Chondrocyte (in vitro differentiated cells): ENCODE measurements at regions not wholly inside any gene's neighbourhood (a gene's known extent, or its start where the extent isn't known, plus 50 kb on each side); places are given as distances from the start of the nearest gene placed in this dataset.

ENCODE experiments used
- DNase-seq: peaks from one replicate; pipeline ENCODE4 v3.0.0; 2021; ENCODE audit warnings: mixed read lengths, low spot score
- H3K27ac Mint-ChIP-seq: one replicate; pipeline ENCODE4 v1.8.0; 2021; ENCODE audit warnings: mild to moderate bottlenecking, moderate library complexity, mixed read lengths; ENCODE audit not compliant: unreplicated experiment
- H3K27me3 Mint-ChIP-seq: 2 replicates; pipeline ENCODE4 v1.8.0; 2021; ENCODE audit warnings: low read depth, mixed read lengths
- H3K36me3 Mint-ChIP-seq: 2 replicates; pipeline ENCODE4 v1.8.0; 2021; ENCODE audit warnings: low read depth, mixed read lengths
- H3K4me1 Mint-ChIP-seq: 2 replicates; pipeline ENCODE4 v1.8.0; 2021; ENCODE audit warnings: low read depth, mild to moderate bottlenecking, mixed read lengths
- H3K4me3 Mint-ChIP-seq: one replicate; pipeline ENCODE4 v1.8.0; 2021; ENCODE audit warnings: mild to moderate bottlenecking, moderate library complexity, mixed read lengths; ENCODE audit not compliant: unreplicated experiment
- H3K9me3 Mint-ChIP-seq: 2 replicates; pipeline ENCODE4 v1.8.0; 2021; ENCODE audit warnings: low read depth, mixed read lengths
- TF ChIP-seq, protein P1 (sequence below): fragments of 200-600 bp; sonication (generic); IDR thresholded peaks from 2 replicates; pipeline ENCODE4 v1.5.0; 2021; ENCODE audit warnings: antibody characterized with exemption, mild to moderate bottlenecking, moderate library complexity

DNA sequence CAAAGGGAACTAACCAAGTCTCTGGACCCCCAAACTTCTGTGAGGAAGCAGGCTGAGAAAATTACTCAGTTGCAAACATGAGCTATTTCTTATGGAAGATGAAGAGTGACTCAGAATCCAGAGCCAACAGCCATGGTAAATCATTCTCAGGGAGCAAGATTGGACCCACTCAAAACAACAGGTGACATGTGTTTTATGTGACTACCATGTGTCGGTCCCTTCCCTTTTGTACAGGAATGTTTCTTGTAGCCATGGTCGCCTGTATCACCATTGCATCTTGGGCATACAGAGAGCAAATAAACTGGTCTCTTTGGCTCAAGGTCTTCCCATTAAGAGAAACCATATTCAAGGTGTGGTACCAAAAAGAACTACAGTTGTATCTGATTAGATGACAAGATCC, 75.4 kb upstream of the COCH start:
- Mint-ChIP-seq H3K27ac (no peak overlapping the region), H3K4me1 (peaks cover 24% of the 10 kb centered on the region), H3K4me3 (no peak overlapping the region), H3K27me3 (peaks cover 11% of the 10 kb centered on the region), H3K9me3 (peaks cover 9% of the 10 kb centered on the region), H3K36me3 (peaks cover 2% of the 10 kb centered on the region)
- no peak for DNase-seq
- TF ChIP-seq, protein P1, sequence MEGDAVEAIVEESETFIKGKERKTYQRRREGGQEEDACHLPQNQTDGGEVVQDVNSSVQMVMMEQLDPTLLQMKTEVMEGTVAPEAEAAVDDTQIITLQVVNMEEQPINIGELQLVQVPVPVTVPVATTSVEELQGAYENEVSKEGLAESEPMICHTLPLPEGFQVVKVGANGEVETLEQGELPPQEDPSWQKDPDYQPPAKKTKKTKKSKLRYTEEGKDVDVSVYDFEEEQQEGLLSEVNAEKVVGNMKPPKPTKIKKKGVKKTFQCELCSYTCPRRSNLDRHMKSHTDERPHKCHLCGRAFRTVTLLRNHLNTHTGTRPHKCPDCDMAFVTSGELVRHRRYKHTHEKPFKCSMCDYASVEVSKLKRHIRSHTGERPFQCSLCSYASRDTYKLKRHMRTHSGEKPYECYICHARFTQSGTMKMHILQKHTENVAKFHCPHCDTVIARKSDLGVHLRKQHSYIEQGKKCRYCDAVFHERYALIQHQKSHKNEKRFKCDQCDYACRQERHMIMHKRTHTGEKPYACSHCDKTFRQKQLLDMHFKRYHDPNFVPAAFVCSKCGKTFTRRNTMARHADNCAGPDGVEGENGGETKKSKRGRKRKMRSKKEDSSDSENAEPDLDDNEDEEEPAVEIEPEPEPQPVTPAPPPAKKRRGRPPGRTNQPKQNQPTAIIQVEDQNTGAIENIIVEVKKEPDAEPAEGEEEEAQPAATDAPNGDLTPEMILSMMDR: no peak

DNA sequence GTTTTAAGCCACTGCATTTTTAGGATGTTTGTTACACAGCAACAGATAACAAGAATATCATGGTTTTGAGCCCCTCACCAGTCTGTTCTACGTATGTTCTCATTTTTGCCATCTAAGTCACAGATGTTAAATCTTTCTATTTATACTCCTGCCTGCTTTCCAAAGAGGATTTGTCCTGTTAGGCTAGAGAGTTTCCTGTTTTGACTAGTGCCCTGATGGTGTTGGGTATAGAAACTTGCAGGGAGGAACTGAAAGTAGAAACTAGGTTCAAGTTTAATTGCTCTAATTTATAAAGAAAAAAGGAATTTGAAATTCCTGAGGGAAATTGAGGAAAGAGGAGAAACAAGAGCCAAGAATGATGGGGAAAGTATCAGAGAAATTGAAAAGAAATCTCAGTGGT, 74.4 kb upstream of the COCH start:
- H3K27ac Mint-ChIP-seq: no peak overlapping the region
- H3K27me3 Mint-ChIP-seq: peaks cover 8% of the 10 kb centered on the region
- peaks cover 5% of the 10 kb centered on the region for H3K9me3 Mint-ChIP-seq
- TF ChIP-seq, protein P1: no peak
- DNase-seq: no peak
- peaks cover 24% of the 10 kb centered on the region for H3K4me1 Mint-ChIP-seq
- H3K36me3 Mint-ChIP-seq: no peaks in the 10 kb centered on the region
- H3K4me3 Mint-ChIP-seq: no peak overlapping the region

- no peaks in the 10 kb centered on the region for H3K9me3 Mint-ChIP-seq
- no peak overlapping the region for H3K4me3 Mint-ChIP-seq
- H3K27ac Mint-ChIP-seq: peak overlapping the region; percentile 56
- peaks cover 24% of the 10 kb centered on the region for H3K4me1 Mint-ChIP-seq
- TF ChIP-seq, protein P1: no peak
- no peaks in the 10 kb centered on the region for H3K36me3 Mint-ChIP-seq
- DNase-seq: no peak
- peaks cover 7% of the 10 kb centered on the region for H3K27me3 Mint-ChIP-seq
These were observed 71.2 kb upstream of the COCH start for GRCh38 chr14:30803185-30803584.

DNA sequence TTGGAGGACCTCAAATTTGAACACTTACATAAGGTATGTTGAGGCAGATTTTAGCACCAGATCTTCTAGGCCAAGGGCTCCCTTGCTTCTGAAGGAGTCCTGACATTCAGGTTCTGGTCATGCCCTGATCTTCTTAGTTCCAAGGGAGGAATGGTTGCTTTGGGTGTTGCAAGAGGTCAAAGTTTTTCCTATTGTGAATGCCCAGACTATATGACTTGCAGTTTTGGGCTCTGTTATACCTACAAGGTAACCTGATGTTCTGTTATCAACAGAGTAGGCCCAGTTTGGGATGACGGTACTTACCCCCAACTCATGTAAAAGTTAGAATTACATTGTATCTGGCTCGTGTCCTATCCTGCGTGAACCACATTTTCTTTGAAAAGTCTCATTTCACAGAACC, 69.1 kb upstream of the COCH start:
- TF ChIP-seq, protein P1: no peak
- Mint-ChIP-seq H3K4me1 (peaks cover 23% of the 10 kb centered on the region), H3K9me3 (no peaks in the 10 kb centered on the region), H3K27me3 (peaks cover 3% of the 10 kb centered on the region), H3K36me3 (no peaks in the 10 kb centered on the region), H3K27ac (no peak overlapping the region), H3K4me3 (no peak overlapping the region)
- DNase-seq: no peak

DNA sequence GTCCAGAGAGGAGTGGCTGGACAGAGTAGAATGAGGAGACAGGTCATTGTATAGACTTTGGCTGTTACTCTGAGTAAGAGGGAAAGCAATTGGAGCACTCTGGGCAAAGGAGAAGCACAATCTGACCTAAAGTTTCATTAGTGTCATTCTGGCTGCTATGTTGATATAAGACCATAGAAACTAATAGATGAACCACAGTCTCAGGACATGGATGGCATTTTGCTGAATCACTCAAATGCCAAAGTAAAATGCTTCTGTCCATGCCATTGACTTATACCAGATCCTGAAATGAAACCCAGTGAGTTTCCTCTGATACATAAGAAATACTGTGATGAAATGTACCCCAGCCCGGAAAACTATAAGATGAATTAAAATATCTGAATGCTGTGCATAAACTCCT, 65.8 kb upstream of the COCH start:
- peak overlapping the region; percentile 39 for H3K27ac Mint-ChIP-seq
- H3K9me3 Mint-ChIP-seq: no peaks in the 10 kb centered on the region
- no peaks in the 10 kb centered on the region for H3K36me3 Mint-ChIP-seq
- TF ChIP-seq, protein P1: no peak
- DNase-seq: no peak
- peaks cover 7% of the 10 kb centered on the region for H3K4me1 Mint-ChIP-seq
- no peak overlapping the region for H3K4me3 Mint-ChIP-seq
- no peaks in the 10 kb centered on the region for H3K27me3 Mint-ChIP-seq
